ENCODE measurements at regions not wholly inside any gene's neighbourhood (a gene's known extent, or its start where the extent isn't known, plus 50 kb on each side); places are given as distances from the start of the nearest gene placed in this dataset.

- Histone ChIP-seq H3K4me2 (ENCODE audit: low read length) (no peak overlapping the region), H3K27ac (no peak overlapping the region), H3K9ac (no peak overlapping the region), H3K79me2 (no peaks in the 10 kb centered on the region), H3K36me3 (ENCODE audit: control insufficient read depth, insufficient read depth, low read length) (no peaks in the 10 kb centered on the region), H3K4me3 (ENCODE audit: low read depth, low read length) (no peak overlapping the region), H3K9me3 (ENCODE audit: control insufficient read depth, low read length) (no peaks in the 10 kb centered on the region), H3K27me3 (ENCODE audit: control insufficient read depth, insufficient read depth, low read length) (no peaks in the 10 kb centered on the region), H3K4me1 (no peaks in the 10 kb centered on the region), H2AFZ (no peak overlapping the region)
- TF ChIP-seq, protein P1, sequence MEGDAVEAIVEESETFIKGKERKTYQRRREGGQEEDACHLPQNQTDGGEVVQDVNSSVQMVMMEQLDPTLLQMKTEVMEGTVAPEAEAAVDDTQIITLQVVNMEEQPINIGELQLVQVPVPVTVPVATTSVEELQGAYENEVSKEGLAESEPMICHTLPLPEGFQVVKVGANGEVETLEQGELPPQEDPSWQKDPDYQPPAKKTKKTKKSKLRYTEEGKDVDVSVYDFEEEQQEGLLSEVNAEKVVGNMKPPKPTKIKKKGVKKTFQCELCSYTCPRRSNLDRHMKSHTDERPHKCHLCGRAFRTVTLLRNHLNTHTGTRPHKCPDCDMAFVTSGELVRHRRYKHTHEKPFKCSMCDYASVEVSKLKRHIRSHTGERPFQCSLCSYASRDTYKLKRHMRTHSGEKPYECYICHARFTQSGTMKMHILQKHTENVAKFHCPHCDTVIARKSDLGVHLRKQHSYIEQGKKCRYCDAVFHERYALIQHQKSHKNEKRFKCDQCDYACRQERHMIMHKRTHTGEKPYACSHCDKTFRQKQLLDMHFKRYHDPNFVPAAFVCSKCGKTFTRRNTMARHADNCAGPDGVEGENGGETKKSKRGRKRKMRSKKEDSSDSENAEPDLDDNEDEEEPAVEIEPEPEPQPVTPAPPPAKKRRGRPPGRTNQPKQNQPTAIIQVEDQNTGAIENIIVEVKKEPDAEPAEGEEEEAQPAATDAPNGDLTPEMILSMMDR (IDR thresholded peaks at IDR 0.05), result no peak
These were observed 632.8 kb upstream of the RAG2 start for GRCh38 chr11:37230865-37231264.

DNA sequence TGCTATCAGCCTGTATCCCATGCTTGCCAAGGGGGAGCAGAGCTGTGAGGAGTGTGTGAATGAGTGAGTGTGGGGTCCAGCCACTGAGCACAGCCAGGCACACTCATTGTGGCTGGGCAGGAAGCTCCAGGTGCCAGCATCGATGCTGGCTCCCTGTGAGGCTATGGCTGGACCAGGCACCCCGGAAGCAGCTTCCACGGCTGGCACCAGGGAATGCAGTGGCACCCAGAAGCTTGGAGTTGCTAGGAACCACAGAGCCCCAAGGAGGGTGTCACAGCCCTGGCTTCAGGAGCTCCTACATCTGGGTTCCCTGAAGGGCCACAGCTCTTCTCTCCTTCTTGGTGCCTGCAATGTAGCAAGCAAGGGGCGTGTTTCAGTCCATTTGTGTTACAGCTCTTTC is 625.9 kb upstream of the RAG2 start:
- no peak overlapping the region for H2AFZ ChIP-seq
- no peak overlapping the region for H3K9ac ChIP-seq
- no peaks in the 10 kb centered on the region for H3K9me3 ChIP-seq (ENCODE audit: control insufficient read depth, low read length)
- H3K27ac ChIP-seq, result no peak overlapping the region
- no peaks in the 10 kb centered on the region for H3K79me2 ChIP-seq
- H3K4me2 ChIP-seq (ENCODE audit: low read length), result no peak overlapping the region
- no peak overlapping the region for H3K4me3 ChIP-seq (ENCODE audit: low read depth, low read length)
- TF ChIP-seq, protein P1 (IDR thresholded peaks at IDR 0.05), result no peak
- no peaks in the 10 kb centered on the region for H3K27me3 ChIP-seq (ENCODE audit: control insufficient read depth, insufficient read depth, low read length)
- no peaks in the 10 kb centered on the region for H3K4me1 ChIP-seq
- no peaks in the 10 kb centered on the region for H3K36me3 ChIP-seq (ENCODE audit: control insufficient read depth, insufficient read depth, low read length)

- Histone ChIP-seq H3K27ac (no peak overlapping the region), H3K79me2 (no peaks in the 10 kb centered on the region), H3K36me3 (ENCODE audit: control insufficient read depth, insufficient read depth, low read length) (no peaks in the 10 kb centered on the region), H3K27me3 (ENCODE audit: control insufficient read depth, insufficient read depth, low read length) (no peaks in the 10 kb centered on the region), H3K9me3 (ENCODE audit: control insufficient read depth, low read length) (no peaks in the 10 kb centered on the region), H3K4me3 (ENCODE audit: low read depth, low read length) (no peak overlapping the region), H2AFZ (no peak overlapping the region), H3K9ac (no peak overlapping the region), H3K4me2 (ENCODE audit: low read length) (no peak overlapping the region), H3K4me1 (no peaks in the 10 kb centered on the region)
- TF ChIP-seq, protein P1 (IDR thresholded peaks at IDR 0.05), result no peak
These were observed 605.0 kb upstream of the RAG2 start for GRCh38 chr11:37203006-37203405.

DNA sequence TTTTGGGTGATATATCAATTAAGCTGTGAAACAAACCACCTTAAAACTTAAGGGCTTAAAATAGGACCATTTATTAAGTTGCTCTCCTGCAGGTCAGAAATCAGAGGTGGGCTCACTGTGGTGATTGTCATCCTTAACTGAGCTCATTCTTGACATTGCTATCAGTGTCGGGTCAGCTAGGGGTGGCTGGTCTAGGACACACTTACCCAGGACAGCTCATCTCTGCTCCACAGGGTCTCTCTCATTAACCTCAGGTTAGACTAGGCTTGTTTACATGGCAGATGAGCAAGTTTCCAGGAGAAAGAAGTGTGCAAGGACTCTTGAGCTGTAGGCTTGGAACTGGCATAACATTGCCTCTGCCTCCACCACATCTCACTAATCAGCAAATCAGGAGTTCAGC is 601.0 kb upstream of the RAG2 start:
- Histone ChIP-seq H3K4me3 (ENCODE audit: low read depth, low read length) (no peak overlapping the region), H3K36me3 (ENCODE audit: control insufficient read depth, insufficient read depth, low read length) (no peaks in the 10 kb centered on the region), H3K4me1 (no peaks in the 10 kb centered on the region), H3K27ac (no peak overlapping the region), H3K9me3 (ENCODE audit: control insufficient read depth, low read length) (no peaks in the 10 kb centered on the region), H3K4me2 (ENCODE audit: low read length) (no peak overlapping the region), H2AFZ (no peak overlapping the region), H3K9ac (no peak overlapping the region), H3K79me2 (no peaks in the 10 kb centered on the region), H3K27me3 (ENCODE audit: control insufficient read depth, insufficient read depth, low read length) (no peaks in the 10 kb centered on the region)
- TF ChIP-seq, protein P1 (IDR thresholded peaks at IDR 0.05), result no peak

GRCh38 chr11:37184326-37184725 is 586.3 kb upstream of the RAG2 start:
- Histone ChIP-seq H3K27ac (no peak overlapping the region), H2AFZ (no peak overlapping the region), H3K36me3 (ENCODE audit: control insufficient read depth, insufficient read depth, low read length) (no peaks in the 10 kb centered on the region), H3K27me3 (ENCODE audit: control insufficient read depth, insufficient read depth, low read length) (no peaks in the 10 kb centered on the region), H3K4me3 (ENCODE audit: low read depth, low read length) (no peak overlapping the region), H3K4me1 (no peaks in the 10 kb centered on the region), H3K9me3 (ENCODE audit: control insufficient read depth, low read length) (no peaks in the 10 kb centered on the region), H3K4me2 (ENCODE audit: low read length) (no peak overlapping the region), H3K79me2 (no peaks in the 10 kb centered on the region), H3K9ac (no peak overlapping the region)
- TF ChIP-seq, protein P1 (IDR thresholded peaks at IDR 0.05), result no peak
